ENCODE measurements at regions not wholly inside any gene's neighbourhood (a gene's known extent, or its start where the extent isn't known, plus 50 kb on each side); places are given as distances from the start of the nearest gene placed in this dataset.

DNA sequence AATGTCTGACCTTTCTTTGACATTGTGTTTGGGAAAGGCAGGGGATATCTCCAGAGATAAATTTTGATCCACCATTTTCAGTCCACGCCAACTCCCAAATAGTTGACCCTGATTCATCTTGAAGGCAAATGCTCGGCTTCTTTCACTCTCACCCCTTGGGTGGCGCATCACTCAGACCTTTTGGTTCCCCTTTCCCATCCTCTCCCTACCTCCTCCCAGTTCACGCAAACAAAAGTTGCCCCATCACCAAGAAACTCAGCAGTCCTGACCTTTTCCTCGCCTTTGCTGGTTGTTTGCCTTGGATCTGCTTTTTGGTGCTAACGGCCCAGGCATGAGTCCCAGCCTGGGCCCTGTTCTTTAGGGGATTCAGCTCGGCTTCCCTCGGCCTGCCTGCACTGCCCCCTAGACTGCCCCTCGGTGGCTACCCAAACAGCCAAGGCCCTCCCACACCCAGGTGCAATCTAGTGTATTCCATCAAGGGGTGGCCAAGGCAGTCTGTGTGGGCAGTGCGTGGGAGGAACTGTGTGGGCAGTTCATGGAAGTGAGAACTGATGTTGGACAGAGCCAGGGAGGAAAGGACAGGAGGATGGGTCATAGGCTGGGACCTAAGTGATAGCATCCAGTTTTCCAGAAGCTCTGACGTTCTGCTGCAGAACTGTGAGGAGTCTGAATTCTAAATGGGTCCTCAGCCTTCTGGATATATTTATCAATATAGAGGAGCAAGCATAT, 255.7 kb downstream of the DLEU7 start:
- DNase-seq = no peak

DNA sequence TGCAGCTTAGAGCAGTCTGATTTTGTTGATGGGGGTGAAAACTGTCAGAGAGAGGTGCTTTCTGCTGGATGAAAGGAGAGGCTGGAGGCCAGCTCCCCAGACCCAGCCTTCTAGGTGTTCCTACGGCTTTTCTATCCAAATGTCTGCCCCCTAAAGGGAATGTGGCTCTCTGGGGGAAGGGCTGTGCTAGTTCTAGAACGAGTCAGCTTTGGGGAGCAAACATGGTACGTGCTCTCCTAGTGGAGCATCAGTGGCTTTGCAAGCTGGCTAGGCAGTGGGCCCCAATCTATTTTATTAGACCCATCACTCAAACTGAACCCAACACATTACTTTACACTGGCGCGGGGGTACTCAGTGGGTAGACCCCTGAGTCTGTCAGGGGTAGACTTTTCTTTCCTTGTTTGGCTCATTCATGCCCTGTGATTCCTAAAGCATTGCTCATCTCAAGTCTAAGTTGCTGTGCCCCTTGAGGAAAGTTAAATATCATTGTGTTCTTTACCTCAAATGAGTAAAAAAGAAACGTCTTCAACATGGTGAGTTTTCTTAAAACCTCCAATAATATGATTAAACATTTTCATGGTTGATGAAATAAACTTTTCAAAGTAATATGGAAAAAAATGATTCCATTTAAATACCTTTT, 254.9 kb downstream of the DLEU7 start:
- no peak for DNase-seq

DNA sequence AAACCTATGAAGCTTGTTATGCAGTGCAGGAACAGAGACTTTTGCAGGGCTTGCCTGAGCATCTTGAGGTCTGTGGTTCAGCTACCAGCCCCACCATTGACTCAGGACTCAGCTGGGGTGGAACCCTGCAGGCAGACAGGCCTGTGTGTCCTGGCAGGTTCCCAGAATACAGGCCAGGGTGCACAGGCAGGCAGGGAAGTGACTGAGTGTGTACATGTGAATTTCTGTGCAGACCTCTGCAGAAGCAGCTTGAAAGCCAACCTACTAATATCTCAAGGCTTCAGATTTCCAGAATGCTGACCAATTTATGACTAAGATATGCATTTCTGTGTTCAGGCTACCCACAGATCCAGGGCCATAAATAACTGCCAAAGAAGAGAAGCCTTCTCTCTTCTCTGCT, 254.4 kb downstream of the DLEU7 start:
- no peak for DNase-seq

DNA sequence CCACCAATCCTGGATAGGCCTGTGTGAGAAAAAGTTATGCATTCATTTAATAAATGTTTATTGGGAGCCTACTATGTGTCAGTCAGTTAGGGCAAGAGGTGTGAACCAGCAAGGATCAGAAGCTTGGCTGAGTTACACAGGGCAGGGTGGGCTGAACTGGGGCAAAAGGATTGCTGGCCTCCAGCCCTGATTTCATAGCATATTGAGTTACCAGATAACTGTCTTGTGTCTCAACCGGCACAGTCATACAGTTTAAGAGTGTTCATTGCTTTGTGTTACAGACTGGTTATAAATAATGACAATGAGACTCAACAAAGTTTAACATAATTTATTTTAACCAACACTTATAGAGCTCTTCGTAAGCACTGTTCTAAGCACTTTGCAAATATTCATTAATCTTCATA, 253.8 kb downstream of the DLEU7 start:
- no peak for DNase-seq

DNA sequence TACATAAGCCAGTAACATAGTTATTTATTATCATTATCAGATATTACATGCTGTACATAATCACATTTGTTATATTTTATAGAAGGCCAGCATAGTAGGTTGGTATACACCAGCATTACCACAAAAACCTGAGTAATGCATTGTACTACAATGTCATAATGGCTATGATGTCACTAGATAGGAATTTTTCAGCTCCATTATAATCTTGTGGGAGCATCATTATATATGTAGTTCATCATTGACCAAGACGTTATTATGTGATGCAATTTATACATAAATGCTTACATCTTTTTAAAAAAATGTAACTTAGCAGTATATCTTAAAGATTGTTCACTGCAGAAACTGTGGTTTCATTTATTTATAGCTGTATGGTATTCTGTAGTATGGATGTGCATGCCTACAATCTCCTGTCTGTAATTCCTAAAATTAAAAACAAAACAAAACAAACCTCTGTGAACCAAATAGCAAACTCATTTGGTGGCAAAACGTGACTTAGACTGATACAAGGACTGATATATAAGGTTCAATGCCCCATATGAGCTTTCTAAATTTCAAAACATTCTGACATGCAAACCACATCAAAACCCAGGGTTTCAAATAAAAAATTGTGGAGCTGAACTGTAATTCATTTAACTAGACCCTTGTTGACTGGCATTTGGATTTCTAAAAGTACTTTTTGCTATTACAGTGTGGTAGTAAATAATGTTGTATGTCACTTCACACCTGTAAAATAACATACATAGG, 250.9 kb downstream of the DLEU7 start:
- DNase-seq = no peak

DNA sequence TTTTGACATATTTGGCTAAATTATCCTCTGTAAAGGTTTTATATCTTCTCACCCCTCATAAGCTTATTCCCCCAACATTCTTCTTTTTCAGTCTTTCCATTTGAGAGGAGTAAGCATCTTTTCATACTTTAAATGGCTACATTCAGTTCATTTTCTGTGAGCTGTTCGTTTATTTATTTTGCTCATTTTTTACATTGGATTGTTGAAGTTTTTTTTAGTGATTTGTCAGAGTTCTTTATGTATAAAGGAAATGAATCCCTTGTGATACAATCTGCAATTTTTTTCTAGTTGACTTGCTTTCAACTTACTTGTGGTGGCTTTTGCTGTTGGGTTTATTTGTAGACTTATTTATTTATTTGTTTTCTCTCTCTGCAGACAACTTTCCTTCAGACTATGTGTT, 250.3 kb downstream of the DLEU7 start:
- DNase-seq = no peak

DNA sequence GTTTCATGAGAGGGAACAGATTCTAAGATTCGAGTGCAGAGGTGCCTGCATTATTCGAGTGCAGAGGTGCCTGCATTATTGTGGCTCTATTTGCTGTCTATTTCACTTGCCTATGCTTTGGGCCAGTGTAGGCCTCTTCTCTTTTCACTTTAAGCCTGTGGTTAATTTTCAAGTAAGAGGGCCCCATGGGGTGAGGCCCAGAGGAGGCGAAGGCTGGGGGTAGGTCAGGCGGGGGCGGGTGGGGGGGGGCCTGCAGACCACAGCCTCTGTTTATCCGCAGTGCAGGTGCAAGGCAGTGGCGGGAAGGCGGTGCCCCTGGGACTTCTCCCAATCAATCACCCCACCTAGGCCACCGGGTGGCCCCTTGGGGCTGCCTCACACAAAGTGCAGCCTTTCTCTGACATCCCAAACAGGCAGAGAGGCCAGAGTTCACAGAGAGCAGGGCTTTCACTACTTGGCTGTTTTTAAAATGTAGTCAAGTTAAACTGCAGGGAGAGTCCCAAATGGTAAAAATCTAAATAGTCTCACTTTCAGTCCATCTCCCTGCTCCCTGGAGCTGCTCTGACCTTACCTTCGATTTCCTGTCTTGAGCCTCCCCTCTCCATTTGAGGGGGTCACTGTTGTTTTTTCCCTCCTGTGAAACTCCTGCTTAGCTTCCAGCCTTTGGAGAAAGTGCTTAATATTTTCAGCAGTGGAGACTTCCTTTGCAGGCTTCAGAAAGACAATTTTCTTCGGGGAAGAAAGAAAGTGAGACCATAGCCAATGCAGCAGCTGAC, 249.0 kb downstream of the DLEU7 start:
- peak; percentile 3 for DNase-seq

DNA sequence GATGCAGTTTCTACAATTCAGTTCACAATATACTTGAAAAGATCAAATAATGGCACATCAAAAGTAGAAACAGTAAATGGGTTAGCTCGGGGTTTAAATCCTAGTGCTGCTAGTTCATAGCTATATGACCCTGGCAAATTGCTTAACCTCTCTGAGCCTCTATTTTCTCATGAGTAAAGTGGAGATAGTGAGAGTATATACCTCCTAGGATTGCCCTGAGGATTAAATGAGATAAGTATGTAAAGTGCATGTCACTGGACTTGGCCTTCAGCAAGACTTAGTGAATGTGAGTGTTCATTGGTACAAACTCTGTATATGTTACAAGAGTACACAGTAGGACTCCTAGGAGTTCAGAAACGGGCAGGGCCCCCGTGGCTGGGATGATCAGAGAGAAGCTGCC, 248.3 kb downstream of the DLEU7 start:
- DNase-seq = no peak

DNA sequence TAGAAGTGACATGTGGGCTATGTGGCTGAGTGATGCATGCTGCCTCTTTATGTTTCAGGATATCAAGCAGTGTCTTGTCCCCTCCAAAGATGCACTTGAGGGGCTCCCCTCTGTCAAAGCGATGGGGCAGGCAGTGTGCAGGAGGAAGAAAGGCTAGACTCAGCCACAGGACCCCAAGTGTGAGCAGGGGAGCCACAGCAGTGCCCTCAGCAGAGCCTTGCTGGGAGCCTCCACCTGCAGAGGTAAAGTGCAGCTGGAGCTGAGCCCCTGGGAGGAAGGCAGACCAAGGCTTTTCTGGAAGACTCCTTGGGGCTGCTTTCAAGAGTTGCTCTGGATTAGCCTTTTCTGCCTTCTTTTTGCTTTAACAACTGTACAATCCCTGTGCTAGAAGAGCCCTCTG, 247.3 kb downstream of the DLEU7 start:
- DNase-seq = no peak

DNA sequence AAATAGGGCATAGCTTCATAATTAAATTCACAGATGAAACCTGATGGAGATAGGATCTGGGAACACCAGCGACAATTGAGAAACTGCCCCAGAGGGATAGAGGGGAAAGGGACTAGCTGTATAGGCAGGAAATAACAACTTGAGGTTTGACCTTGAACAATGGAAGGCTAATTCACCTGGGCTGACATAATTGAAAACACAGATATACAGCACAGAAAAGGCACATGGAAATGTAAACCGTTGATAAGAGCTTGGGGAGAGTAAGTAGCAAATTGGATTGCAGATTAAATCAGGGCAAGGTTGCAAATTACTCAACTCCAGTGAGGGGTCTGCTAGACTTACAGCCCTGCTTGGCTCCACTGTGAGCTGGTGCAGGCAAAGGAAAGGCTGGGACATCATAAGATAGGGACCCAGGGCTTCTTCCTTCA, 246.7 kb downstream of the DLEU7 start:
- no peak for DNase-seq

DNA sequence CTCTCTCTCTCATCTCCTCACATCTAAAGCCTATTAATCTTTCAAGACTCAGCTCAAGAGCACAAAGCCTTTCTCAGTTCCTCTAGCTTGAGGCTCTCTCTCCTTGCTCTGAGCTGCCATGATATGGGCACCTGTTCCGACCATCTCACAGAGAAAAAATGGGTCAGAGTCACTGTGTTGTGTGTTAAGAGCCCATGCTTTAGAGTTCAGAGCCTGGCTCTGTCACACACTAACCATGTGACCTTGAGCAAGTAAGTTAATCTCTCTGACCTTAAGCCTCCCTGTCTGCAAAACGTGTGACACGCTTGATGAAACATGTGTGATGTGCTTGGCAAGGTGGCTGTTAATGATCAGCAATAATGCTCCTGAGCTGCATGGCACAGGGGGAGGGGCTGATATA, 245.2 kb downstream of the DLEU7 start:
- DNase-seq = no peak

DNA sequence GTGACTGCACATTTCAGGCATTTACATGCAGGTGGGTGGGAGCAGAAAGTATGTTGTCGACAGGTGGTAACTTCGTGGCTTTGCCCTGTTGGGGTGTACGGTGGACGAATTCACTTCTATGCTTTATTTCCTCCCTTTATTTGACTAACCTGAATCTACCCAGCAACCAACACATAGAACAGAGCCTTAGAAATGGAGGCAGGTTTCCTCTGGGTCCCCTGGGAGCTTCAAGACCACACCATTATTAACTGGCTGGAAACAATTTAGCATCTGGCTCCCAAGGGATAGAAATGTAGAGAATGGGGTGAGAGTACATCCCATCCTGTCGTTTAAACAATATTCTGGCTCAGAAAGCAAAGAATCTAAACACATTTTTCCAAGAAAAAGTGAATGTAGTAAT, 244.4 kb downstream of the DLEU7 start:
- no peak for DNase-seq

DNA sequence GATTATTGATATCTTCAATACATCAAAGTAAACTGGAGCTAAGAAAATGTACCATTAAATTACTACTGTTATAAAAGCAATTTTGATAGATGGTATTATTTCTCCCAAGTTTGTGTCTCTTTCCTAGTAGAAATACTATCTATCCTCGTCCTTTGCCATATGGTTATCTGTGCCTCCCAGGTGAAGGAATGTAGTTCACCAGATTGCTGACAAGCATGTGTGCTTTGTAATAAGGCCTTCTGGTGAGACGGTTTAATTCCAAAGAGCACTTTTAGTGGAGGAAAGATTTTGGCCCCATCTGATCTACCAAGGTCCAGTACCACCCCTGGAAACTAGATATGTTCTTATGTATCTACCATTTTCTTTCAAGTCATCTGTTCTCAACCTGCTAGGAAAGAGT, 243.6 kb downstream of the DLEU7 start:
- DNase-seq = no peak

DNA sequence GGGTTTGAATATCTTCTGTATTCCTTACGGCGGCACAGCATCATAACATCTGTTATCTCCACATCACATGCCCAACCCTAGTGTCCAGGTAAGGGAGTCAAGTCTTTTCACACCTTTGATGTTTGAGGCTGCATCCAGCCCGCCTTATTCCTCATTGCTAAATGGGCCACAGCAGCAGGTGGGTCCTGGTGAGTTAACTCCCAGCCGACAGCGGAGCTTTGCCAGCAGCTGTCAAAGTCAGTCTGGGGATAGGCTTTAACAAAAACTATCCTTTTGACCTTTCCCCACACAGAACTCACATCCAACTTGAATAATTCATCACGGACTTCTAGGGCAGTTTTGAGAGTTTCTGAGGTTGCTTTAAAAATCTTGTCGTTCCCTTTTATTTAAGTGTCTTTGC, 235.1 kb downstream of the DLEU7 start:
- no peak for DNase-seq

DNA sequence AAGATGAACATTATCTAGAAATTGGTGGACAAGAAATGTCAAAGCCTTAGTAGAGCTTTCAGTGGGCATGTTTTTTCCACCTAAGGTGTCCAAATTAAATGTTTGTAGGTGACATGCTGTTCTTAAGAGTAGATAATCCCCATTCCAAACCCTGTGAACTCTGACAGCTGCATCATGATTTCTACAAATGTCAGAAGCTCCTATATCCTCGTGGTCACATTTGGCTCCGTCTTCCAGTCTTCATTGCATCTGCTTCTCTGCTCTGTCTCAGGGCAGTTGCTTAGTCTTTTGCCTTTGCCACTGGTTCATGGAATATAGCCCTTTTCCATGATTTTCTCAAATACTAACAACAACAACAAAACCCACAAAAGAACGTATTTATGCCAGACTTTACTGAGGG, 234.5 kb downstream of the DLEU7 start:
- no peak for DNase-seq

DNA sequence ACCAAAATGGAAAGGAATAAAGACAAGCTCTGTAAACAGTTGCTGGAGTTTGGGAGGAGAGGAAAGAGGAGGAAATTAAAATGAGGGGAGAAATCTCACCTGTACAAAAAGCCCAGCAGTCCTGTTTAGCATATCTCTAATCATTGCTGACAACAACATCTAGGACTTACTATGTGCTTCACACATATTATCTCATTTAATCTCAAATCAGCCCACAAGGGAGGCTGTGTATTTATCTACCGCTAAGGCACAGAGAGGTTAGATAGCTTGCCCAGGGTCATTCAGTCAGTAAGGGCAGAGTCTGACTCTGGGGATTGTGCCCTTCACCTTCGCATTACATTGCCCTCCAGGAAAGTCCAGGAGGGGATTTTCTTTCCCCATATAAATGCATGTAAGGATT, 233.3 kb downstream of the DLEU7 start:
- no peak for DNase-seq

DNA sequence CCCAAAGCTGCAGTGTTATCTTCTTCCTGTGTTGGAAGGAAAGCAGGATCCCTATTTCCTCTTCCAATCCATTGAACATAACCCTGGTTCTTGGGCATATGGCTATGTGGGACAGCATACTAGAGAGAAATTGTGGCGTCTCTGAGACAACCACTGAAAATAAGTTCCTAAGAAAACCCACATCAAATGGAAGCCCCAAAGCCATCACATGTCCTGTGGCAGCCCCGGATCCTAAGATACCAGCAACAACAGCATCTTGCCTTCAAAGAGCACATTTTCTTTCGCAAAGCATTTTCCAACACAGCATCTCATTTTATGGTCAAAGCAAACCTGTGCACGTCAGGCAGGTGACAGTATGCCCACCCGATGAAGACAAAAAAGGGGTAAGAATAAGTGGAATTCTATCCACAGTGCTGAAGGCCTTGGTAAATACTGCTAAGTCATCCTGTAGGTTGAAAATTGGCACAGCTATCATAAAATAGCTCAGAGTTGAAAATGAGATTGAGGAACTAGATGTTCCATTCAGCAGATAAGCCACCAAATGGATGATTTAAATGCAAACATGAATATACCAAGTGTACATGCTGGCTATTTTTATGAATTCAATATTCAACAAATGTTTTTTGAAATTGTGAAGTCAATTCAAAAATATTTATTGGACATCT, 232.2 kb downstream of the DLEU7 start:
- DNase-seq = no peak

DNA sequence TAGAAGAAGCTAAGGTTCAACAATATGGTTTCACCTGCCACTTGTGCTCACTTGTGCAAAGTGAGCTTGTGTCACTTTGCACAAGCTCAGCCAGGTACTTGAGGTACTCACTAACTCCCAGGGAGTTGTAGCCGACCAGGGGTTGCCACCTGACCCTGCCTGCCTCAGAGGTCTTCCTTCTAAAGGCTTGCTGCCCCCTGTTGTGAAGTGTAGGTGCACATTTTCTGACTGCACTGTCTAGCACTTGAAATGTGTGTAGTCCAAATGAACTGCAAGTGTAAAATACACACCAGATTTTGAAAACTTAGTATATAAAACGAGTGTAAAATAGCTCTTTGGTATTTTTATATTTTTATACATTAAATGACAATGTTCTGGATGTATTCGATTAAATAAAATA, 230.8 kb downstream of the DLEU7 start:
- DNase-seq = no peak

DNA sequence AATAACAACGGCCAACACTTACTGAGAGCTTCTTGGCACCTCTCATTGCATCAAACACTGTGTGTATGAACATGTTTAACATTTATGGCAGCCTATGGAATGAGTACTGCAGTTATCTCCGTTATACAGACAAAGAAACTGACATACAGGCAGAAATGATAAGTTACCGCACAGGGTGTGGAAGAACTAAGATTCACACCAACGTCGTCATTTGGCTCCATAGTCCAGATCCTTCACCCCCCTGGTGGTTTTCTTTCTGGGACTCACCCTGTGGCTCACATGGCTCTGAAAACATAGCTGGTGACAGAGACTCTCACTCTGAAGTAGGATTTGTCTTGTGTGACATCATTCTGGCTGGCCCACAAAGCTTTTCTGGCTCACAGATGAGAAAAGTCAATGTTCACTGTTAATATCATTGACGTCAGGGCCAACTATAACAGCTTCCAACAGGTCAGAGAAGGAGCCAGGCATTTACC, 230.1 kb downstream of the DLEU7 start:
- no peak for DNase-seq

DNA sequence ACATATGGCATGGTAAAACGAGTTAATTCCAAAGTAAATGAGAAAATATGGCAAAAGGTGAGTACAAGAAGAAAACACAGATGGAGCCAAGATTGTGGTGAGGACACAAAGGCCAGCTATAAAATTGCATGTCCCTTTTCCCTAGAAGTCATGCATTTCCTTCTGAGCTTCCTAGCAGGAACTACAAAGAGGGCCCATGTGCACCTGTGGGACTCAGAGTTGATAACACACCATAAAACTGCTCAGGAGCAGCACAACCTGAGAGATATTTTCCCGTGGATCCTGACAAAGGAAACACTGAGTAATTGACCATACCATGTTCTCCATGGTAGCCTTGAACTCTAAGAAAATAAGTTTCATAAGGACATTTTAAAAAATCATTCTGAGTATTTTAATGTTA, 228.3 kb downstream of the DLEU7 start:
- DNase-seq = no peak

DNA sequence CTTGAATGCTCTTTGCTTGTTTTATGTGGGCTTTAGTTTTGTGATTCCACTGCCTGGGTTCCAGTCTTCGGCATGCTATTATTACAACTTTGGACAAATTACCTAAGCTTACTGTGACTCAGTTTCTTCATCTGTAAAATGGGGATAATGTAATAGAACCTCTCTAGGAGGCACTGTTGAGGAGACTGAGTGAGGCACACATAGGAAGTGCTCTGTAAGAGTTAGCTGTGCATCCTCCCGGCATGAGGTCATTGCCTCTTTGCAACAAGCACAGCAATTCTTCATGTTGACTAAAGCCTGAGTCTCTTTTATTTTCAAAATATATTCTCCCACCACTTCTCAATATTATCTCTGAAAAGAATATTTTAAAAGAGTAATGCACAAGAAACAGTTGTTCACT, 227.4 kb downstream of the DLEU7 start:
- DNase-seq = no peak

DNA sequence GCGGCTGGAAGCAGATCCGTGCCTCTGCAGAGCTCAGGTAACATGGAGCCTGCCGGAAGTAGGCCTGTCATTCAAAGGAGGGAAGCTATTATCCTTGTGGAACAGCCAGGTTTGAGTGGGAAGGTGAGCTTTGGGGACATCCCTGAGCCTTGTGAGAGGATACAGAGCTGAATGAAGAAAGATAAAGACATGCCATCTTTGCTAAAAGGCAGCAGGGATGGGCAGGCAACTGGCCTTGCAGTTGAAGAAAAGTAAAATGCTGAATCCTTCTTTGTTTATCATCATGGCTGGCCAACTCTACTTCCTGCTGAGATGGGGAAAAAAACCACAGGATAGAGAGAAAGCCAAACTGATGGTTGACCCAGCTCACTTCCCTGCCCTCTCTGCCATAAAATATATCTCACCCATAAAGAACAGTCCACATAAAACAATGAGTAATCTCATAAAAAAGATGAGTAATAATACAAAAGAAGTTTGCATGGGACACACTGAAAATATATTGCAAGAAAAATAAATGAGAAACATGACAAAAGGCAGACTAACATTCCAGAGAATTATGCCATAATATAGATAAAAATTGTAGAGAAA, 226.3 kb downstream of the DLEU7 start:
- no peak for DNase-seq

Data from stimulated activated CD4-positive, alpha-beta T cell treated with anti-CD3 and anti-CD28 coated beads, Interleukin-12 subunit alpha, Interleukin-12 subunit beta, amount 100 ng/mL, for 4 hours (primary cell).